ENCODE measurements at regions not wholly inside any gene's neighbourhood (a gene's known extent, or its start where the extent isn't known, plus 50 kb on each side); places are given as distances from the start of the nearest gene placed in this dataset.

GRCh38 chr14:84485036-84485435 lies 1044.9 kb upstream of the FLRT2 start:
- TF ChIP-seq, protein P1, sequence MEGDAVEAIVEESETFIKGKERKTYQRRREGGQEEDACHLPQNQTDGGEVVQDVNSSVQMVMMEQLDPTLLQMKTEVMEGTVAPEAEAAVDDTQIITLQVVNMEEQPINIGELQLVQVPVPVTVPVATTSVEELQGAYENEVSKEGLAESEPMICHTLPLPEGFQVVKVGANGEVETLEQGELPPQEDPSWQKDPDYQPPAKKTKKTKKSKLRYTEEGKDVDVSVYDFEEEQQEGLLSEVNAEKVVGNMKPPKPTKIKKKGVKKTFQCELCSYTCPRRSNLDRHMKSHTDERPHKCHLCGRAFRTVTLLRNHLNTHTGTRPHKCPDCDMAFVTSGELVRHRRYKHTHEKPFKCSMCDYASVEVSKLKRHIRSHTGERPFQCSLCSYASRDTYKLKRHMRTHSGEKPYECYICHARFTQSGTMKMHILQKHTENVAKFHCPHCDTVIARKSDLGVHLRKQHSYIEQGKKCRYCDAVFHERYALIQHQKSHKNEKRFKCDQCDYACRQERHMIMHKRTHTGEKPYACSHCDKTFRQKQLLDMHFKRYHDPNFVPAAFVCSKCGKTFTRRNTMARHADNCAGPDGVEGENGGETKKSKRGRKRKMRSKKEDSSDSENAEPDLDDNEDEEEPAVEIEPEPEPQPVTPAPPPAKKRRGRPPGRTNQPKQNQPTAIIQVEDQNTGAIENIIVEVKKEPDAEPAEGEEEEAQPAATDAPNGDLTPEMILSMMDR (IDR thresholded peaks at IDR 0.05): no peak
- TF ChIP-seq POLR2A (IDR thresholded peaks at IDR 0.05) (no peak), POLR2AphosphoS5 (IDR thresholded peaks at IDR 0.05; ENCODE audit: insufficient read depth in 1 of 2, low read depth in 1 of 2) (no peak)

All from vagina (tissue), 2 donors.